Erythroblast (primary cell): ENCODE measurements at regions not wholly inside any gene's neighbourhood (a gene's known extent, or its start where the extent isn't known, plus 50 kb on each side); places are given as distances from the start of the nearest gene placed in this dataset.

Experiments
- DNase-seq, 2 experiments: peaks; one replicate each; lab custom pipeline; 2025; lab: John Stamatoyannopoulos, UW
- GATA1 ChIP-seq: IDR thresholded peaks from 2 replicates; pipeline ENCODE4 v1.6.1; 2011; ENCODE audit warnings: low read depth, mild to moderate bottlenecking, control low read depth, low read length, moderate library complexity
- POLR2A ChIP-seq: IDR thresholded peaks from 2 replicates; pipeline ENCODE4 v1.6.1; 2011; ENCODE audit warnings: mild to moderate bottlenecking, low read length

GRCh38 chr13:76023652-76024051 lies 387.5 kb downstream of the LMO7 start:
- DNase-seq: no peak
- TF ChIP-seq GATA1 (no peak), POLR2A (no peak)

- no peak for DNase-seq
- TF ChIP-seq POLR2A (no peak), GATA1 (no peak)
Observed at GRCh38 chr13:76020421-76020955, 384.4 kb downstream of the LMO7 start.

GRCh38 chr13:76019421-76020044 lies 383.4 kb downstream of the LMO7 start:
- no peak for TF ChIP-seq GATA1
- TF ChIP-seq POLR2A: no peak
- peak; percentile 50 to 56 for DNase-seq

- DNase-seq: no peak
- TF ChIP-seq GATA1: no peak
- TF ChIP-seq POLR2A: no peak
Observed at GRCh38 chr13:76017861-76018556, 381.9 kb downstream of the LMO7 start.

- TF ChIP-seq GATA1: no peak
- no peak for TF ChIP-seq POLR2A
- DNase-seq: peak; percentile 64 to 68
Observed at GRCh38 chr13:76016799-76017400, 380.8 kb downstream of the LMO7 start.

- DNase-seq: no peak
- no peak for TF ChIP-seq GATA1
- no peak for TF ChIP-seq POLR2A
Observed at GRCh38 chr13:76014406-76015318, 378.5 kb downstream of the LMO7 start.

- TF ChIP-seq POLR2A (no peak), GATA1 (no peak)
- DNase-seq: no peak
Observed at GRCh38 chr13:76012091-76012721, 376.1 kb downstream of the LMO7 start.

GRCh38 chr13:76009267-76009890 lies 373.2 kb downstream of the LMO7 start:
- TF ChIP-seq POLR2A (no peak), GATA1 (no peak)
- DNase-seq: no peak

GRCh38 chr13:76004416-76004815 lies 368.3 kb downstream of the LMO7 start:
- DNase-seq: no peak
- TF ChIP-seq GATA1 (no peak), POLR2A (no peak)

GRCh38 chr13:76000131-76000530 lies 364.0 kb downstream of the LMO7 start:
- TF ChIP-seq GATA1 (no peak), POLR2A (no peak)

GRCh38 chr13:75996582-75996981 lies 360.5 kb downstream of the LMO7 start:
- TF ChIP-seq GATA1 (no peak), POLR2A (no peak)
- DNase-seq: no peak

More at GRCh38 chr13:76000131-76000530, 364.0 kb downstream of the LMO7 start:
- peak; percentile 29 to 54 for DNase-seq

GRCh38 chr13:75995966-75996365 lies 359.8 kb downstream of the LMO7 start:
- DNase-seq: no peak
- TF ChIP-seq GATA1: no peak
- no peak for TF ChIP-seq POLR2A
